ENCODE measurements at regions not wholly inside any gene's neighbourhood (a gene's known extent, or its start where the extent isn't known, plus 50 kb on each side); places are given as distances from the start of the nearest gene placed in this dataset.
"Not testable (repeated sequence)": the region's sequence is repeated elsewhere in the genome, so short reads cannot be mapped to it uniquely, and the experiment has no call there.

GRCh38 chr4:3611778-3612177 lies 79.6 kb upstream of the LRPAP1 start:
- DNase-seq, result no peak

DNA sequence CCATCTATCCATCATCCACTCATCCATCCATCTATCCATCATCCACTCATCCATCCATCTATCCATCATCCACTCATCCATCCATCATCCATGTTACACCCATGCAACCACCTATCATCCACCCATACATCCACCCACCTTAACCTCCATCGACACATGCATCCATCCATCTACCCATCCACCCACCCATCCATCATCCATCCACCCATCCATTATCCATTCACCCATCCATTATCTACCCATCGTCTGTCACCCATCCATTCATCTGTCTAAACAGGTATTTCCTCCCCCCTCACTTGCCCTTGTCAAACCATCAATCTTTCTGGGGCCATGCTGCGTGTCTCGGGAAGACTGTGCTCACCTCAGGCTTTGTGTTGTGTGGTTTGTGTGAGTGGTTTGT lies 78.6 kb upstream of the LRPAP1 start:
- not testable (repeated sequence) for DNase-seq

GRCh38 chr4:3609905-3610304 lies 77.7 kb upstream of the LRPAP1 start:
- DNase-seq, result not testable (repeated sequence)

DNA sequence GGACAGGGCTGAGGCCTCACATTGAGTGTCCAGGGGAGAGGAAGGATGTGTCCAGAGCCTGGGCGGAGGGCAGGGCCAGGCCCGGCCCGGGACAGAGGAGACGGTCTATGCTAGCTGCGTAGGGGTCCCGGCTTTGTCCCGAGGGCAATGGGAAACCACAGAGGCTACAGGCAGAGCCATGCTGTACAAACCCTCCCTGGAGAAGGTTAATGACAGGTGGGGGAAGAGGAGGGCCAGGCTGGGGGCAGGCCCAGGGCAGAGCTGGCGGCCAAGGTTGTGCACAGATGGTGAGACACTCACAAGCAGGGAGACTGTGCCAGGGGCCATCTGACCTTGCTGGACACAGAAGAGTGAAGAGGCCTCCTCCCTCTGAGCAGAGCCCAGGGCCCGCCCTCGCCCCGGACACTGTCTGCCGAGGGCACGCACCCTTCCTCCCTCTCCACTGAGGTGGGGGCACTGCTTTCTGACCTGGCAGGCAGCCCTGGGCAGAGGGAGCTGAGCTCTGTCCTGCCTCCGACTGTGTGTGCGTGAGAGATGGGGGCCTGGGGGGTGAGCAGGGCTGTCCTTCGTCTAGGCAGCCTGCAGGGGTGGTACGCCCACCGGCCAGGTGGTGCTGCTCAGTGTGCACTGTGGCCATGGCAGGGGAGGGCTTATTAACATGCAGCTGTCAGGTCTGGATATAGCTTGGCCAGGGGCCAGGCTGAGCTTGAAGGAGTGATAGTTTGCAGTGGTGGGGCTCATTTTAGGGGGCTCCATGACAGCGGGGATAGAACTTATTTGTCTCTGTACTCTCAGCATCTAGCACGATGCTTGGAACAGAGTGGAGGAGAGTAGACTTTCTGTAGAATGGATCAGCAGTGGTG lies 75.7 kb upstream of the LRPAP1 start:
- peak; percentile 31 for DNase-seq

DNA sequence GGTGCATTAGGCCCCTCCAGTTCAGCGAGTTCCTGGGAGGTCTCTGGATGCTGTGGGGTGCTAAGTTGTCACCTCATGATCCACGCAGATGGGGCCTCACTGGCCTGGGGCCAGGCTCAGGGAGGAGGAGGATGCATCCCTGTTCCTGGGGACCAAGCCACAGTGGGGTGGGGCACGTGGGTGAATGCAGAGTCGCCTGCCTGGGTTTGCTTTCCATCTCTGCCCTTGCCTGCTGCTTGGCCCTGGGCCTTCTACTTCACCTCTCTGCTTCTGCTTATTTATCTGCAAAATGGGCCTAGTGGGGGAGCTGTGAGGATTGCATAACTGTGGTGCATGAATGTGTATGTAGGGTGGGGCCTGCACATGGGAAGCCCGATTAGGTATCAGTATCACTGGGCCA lies 74.6 kb upstream of the LRPAP1 start:
- not testable (repeated sequence) for DNase-seq

DNA sequence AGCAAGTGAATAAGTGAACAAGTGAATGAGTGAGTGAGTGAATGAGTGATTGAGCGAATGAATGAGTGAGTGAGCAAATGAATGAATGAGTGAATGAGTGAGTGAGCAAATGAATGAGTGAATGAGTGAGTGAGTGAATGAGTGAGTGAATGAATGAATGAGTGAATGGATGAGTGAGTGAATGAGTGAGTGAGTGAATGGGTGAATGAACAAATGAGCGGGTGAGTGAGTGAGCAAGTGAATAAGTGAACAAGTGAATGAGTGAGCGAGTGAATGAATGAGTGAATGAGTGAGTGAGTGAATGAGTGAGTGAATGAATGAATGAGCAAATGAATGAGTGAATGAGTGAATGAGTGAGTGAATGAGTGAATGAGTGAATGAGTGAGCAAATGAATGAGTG lies 74.0 kb upstream of the LRPAP1 start:
- DNase-seq, result not testable (repeated sequence)

GRCh38 chr4:3605491-3605890 lies 73.3 kb upstream of the LRPAP1 start:
- no peak for DNase-seq

DNA sequence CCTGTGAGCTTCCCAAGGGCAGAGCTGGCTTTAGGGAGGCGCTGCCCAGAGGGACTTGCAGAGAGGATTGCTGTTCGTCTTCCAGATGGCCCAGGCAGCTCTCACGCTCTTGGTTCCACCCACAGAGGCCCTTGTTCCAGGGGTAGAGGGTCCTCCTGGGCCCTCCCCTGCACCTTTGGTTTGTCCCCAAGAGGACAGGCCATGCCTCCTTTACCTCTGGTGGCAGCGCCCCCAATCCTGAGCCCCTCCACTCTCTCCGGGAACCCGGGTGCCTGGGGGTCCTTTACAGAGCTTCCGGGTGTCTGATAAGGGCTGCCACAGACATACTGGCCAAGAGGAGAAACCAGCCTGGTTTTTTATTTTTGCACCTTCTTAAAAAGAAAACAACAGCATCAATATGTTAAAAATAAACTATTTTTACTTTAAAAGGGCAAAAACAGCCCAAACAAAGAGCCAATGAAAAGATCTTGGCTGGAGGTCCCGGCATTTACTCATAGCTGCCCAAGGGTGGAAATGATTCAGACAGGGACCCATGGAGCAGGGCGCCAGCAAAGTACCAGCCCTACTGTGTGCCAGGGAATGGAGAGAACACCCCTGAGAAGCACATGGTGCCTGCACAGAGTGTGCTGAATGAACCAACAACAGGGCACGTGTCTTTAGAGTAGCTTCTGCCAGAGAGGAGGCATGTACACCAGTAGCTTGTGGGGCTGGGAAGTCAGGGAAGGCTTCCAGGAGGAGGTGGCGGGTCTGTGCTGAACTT lies 70.8 kb upstream of the LRPAP1 start:
- not testable (repeated sequence) for DNase-seq

GRCh38 chr4:3601992-3602391 lies 69.8 kb upstream of the LRPAP1 start:
- no peak for DNase-seq

GRCh38 chr4:3601108-3601690 lies 69.0 kb upstream of the LRPAP1 start:
- DNase-seq, result not testable (repeated sequence)

DNA sequence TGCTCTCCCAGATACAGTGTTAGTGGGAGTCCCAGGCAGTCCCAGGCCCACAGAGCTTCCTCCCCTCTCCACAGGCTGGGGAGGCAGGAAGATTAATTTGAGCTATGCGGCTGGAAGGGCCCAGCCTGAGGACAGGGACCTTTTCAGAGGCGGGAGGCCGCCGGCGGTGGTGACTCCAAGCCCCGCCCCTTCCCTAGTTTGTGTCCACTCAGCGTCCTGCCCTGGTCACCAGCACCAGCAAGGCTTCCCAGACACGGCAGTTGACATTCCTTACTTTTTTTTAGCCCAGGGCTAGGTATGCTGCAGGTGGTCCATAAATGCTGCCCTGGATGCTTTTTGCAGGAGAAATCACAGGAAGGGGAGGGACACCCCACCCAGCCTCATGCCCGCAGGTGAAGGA lies 67.7 kb upstream of the LRPAP1 start:
- DNase-seq, result no peak

- DNase-seq, result no peak
Measured at GRCh38 chr4:3598695-3599227, 66.5 kb upstream of the LRPAP1 start.

GRCh38 chr4:3597896-3598505 lies 65.8 kb upstream of the LRPAP1 start:
- not testable (repeated sequence) for DNase-seq

DNA sequence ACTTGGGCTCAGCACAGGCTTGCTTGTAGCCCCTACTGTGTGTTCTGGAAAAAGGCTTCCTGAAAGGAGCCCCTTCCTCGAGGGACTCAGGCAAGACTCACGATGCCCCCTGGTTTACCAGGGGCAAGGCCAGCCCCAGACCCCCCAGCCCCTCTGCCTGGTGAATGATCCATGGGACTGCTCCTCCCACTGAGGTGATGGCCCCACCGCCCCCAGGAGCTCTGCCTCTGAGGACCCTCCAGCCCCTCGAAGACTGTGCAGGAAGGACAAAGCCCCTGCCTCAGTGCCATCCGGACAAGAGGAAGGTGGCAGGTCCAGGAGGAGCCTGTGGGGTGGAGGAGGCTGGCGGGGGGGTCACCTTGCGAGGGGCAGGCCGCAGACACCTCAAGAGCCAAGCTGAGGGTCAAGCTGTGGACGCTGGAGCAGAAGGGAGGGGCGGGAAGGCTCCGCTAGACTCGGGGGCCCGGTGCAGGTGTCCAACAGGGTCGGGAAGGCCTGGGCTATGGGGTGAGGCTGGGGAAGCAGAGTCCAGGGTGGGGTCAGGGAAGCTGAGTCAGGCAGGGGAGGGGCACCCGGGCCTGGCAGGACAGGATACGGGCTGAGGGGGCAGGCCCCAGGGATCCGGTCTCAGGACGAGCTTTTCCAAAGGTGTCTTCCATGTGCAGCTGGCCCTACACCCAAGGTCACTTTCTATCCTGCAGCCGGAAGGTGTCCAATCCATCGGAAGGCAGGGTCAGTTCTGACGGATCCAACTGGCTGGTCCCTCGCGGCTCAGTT lies 64.9 kb upstream of the LRPAP1 start:
- DNase-seq, result not testable (repeated sequence)

- DNase-seq, result not testable (repeated sequence)
Measured at GRCh38 chr4:3595627-3596291, 63.5 kb upstream of the LRPAP1 start.

- not testable (repeated sequence) for DNase-seq
Measured at GRCh38 chr4:3594751-3595150, 62.5 kb upstream of the LRPAP1 start.

DNA sequence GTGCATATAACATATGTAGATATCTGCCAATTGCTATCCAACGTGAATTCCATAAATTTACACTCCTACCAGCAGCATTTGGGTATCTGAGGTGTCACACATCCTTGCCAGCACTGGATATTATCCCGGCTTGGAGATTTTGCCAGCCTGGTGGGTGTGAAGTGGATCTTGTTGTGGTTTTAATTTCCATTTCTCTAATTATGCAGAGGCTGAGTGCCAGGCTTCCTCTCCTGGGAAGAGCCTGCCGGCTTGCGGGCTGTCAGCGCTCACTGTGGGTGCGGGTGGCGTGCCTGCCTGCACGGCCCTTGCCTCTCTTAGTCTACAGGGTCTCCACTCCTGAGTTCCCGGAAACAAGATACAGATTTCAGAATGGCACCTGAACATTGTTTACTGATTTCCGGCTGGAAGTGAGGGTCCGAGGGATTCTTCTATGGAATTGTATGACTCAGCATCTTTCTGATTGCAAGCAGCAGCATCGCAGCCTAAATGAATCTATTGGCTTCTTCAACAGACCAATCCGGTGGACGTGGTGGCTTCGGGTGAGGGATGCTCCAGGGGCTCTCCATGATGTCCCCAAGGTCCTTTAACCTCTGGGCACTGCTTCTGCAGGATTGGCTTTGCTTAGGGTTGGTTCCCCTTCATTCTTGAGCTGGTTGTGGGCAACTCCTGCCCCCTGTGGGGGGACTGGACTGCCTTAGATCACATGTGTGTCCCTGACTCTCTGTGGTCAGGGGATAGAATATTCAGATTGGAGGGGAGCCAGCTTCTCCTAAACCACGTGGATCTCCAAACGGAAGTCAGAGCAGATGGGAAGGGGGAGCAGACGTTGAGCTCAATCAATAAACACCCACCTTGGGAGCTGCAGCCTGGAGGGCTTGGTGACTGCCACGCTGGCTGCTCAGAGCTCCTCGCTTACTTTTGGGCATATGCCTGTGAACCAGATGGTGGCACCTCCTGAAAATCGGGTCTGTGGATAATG lies 58.0 kb upstream of the LRPAP1 start:
- DNase-seq, result peak; percentile 30

- DNase-seq, result not testable (repeated sequence)
Measured at GRCh38 chr4:3589379-3589778, 57.2 kb upstream of the LRPAP1 start.

DNA sequence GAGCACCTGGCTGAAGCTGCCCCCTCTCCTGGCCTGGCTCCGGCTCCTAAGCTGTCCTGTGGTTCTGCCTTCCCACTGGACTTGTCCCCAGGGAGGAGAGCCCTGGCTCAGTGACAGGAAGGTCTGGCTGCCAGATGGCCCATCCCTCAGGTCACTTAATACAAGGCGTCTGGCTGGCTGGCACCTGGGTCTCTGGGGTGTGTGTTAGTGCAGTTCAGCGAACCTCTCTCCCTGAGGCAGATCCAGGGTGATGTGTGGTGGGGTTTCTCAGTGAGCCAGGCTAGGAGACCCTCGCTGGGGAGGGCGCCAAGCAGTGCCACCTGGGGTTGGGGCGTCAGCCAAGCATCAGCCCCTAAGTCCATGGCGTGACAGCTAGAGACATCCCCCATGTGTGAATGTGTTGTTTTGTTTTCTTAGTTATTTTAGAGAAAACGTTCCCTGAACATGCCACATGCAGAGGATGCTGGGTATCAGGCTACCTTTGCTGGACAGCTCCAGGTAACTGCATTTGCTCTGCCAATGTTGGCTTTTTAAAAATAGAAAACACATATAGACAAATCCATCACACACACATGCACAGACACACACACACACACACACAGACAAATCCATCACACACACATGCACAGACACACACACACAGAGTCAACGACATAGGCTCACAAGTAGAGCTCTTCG lies 56.4 kb upstream of the LRPAP1 start:
- DNase-seq, result peak; percentile 3

DNA sequence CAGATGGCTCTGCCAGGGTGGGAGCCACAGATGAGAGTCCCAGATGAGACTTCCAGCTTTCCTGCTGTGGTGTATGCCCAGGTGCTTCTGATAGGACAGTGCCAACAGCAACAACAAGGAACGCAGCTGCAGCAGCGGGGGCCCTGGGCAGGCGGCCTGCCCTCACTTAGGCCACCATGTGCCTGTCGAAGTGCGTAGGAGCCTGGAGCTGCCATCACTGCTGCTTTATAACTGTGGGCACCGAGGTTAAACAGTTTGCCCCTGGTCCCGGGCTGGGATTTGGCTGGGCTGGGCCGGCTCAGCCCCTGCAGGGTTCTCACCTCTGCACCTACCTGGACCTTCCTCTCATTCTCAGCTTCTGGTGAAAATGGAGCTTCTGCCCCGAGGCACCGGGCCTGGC lies 54.4 kb upstream of the LRPAP1 start:
- not testable (repeated sequence) for DNase-seq

Measured in DMS79 treated with DMSO at 0.1 percent for 48 hours (cell line).